ENCODE measurements at regions not wholly inside any gene's neighbourhood (a gene's known extent, or its start where the extent isn't known, plus 50 kb on each side); places are given as distances from the start of the nearest gene placed in this dataset.
"Not testable (repeated sequence)": the region's sequence is repeated elsewhere in the genome, so short reads cannot be mapped to it uniquely, and the experiment has no call there.

DNA sequence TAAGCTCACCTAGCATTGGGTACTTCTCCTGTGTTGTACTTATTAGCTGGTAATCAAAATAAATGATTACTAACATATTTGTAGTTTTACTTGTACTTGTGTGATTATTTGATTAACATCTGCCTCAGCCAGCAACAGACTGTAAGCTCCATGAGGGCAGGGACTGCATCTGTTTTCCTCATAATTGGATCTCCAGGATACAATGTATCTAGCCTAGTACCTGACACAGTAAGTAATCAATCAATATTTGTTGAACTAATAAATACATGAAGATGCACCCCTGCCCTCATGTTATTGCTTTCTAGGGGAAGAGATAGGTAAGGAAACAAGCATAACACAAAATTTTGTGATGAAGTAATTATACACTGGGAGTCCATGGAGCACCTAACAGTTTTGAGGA lies 101.5 kb downstream of the TENT5C start:
- TF ChIP-seq ZFX (IDR thresholded peaks at IDR 0.05; ENCODE audit: borderline replicate concordance) = no peak
- TF ChIP-seq, protein P1, sequence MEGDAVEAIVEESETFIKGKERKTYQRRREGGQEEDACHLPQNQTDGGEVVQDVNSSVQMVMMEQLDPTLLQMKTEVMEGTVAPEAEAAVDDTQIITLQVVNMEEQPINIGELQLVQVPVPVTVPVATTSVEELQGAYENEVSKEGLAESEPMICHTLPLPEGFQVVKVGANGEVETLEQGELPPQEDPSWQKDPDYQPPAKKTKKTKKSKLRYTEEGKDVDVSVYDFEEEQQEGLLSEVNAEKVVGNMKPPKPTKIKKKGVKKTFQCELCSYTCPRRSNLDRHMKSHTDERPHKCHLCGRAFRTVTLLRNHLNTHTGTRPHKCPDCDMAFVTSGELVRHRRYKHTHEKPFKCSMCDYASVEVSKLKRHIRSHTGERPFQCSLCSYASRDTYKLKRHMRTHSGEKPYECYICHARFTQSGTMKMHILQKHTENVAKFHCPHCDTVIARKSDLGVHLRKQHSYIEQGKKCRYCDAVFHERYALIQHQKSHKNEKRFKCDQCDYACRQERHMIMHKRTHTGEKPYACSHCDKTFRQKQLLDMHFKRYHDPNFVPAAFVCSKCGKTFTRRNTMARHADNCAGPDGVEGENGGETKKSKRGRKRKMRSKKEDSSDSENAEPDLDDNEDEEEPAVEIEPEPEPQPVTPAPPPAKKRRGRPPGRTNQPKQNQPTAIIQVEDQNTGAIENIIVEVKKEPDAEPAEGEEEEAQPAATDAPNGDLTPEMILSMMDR (IDR thresholded peaks at IDR 0.05) = no peak
- no peak overlapping the region for H3K27ac ChIP-seq

DNA sequence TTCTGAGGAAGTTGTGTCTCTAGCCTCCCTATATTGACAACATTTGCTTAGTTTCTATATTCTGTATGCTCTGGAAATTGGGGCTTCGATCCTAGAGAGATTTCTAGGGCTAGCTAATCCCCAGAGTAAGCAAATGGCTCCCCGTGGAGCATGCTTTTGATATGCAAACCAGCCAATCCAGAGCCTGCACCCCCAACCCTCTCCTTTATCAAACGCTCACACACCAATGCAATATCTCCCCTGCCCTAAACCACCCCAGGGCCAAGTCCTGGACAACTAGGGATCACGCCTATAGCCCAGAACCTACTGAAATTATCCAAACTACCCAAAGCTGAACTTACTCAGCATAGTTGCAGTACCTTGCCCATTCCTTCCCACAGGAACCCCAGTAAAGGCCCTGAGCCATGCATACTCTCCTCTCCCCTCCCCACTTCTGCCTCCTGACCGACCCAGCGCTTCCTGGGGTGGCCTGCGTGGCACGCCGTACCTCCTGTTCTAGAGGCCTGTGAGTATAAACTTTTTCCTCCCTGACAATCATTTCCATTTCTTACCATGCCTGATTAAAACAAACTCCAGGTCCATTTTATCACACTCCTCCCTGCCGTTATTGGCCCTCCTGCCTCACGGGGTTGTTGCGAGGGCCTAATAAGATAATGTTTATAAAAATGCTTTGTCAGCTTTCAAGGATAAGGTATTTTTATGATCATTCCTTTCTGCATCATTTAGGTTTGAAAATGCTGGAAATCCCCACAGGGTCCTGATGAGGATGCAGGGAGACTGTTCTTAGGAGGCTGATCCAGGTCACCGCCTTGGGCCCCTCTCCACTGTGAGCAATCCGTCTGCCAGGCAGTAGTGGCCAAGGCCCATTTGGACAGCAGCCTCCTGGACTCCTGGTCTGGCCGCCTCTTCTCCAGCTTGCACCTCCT lies 102.7 kb downstream of the TENT5C start:
- TF ChIP-seq, protein P1 (IDR thresholded peaks at IDR 0.05) = no peak
- no peak for TF ChIP-seq ZFX (IDR thresholded peaks at IDR 0.05; ENCODE audit: borderline replicate concordance)
- H3K27ac ChIP-seq = no peak overlapping the region

DNA sequence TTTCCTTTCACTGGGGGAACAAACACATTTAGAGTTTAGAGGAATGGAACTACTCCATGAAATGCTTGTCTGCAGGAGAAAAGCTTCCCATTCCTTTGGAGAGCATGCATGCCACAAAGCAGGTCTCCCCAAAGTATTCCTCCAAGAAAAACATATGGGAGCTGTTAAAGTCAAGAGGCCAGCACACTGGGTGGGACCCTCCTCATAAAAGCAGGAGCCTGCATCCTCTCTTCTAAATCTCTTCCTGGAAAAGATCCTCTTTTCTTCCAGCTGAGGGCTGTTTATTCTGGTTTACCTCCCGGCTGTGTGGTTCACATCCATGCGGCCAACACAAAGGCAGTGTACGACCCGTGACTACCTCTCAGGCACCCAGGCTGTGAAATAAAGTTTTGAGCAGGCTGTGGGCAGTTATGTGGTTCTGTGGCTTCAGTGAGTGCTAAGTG lies 103.4 kb downstream of the TENT5C start:
- TF ChIP-seq ZFX (IDR thresholded peaks at IDR 0.05; ENCODE audit: borderline replicate concordance) = no peak
- TF ChIP-seq, protein P1 (IDR thresholded peaks at IDR 0.05) = no peak
- H3K27ac ChIP-seq = no peak overlapping the region

DNA sequence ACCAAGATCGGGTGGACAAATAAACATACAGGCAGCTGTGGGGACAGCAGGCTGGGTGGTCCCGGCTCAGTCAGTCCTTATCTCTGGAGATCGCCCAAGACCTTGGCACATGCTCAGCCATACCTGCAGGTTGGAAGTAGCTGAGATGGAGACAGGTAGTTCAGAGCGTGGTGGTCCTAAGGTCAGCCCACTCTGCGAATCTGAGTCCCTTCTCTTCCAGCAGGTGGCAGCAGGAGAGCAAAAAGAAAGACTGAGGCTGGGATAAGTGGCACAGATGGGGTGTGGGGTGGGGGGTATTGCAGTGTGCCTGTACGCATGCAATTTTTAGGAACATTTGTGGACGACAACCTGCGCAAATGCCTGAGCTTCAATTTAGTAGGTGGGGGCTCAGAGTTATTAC lies 104.9 kb downstream of the TENT5C start:
- no peak overlapping the region for H3K27ac ChIP-seq
- TF ChIP-seq ZFX (IDR thresholded peaks at IDR 0.05; ENCODE audit: borderline replicate concordance) = no peak
- TF ChIP-seq, protein P1 (IDR thresholded peaks at IDR 0.05) = peak; percentile 40; the same call in 1 of the 2 replicates

DNA sequence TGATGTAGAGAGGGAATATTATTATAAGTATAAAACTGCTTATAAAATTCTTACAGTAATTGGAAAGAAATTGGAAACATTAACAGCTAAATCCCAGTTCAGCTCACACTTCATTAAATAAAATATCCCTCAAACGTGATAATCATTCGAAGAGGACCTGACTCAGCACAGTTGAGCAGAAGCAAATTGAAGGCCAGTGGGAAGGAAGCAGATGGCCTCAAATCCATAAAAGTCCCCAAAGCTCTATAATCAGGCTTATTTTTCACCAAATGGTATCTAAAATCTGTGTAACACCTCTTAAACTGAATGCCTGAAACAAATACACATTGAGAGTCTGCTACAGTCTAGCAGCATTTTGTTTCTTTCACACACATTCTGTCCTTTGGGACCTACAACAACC lies 106.8 kb downstream of the TENT5C start:
- TF ChIP-seq, protein P1 (IDR thresholded peaks at IDR 0.05) = no peak
- TF ChIP-seq ZFX (IDR thresholded peaks at IDR 0.05; ENCODE audit: borderline replicate concordance) = no peak
- no peak overlapping the region for H3K27ac ChIP-seq

DNA sequence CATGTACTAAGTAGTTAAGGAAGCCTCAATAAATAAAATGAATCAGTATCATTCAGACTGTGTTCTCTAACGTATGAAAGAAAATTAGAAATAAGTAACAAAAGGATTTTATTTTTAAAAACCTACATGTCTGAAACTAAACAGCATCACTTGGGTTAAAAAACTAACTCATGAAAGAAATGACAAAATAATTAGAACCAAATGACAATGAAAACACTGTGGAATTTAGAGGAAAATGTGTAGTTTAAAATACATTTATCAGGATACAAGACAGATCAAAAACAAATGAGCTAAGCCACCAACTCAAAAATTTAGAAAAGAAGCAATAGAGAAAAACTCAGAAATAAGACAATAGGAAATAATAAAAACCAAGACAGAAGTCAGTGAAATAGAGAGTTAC lies 108.7 kb downstream of the TENT5C start:
- TF ChIP-seq, protein P1 (IDR thresholded peaks at IDR 0.05) = no peak
- TF ChIP-seq ZFX (IDR thresholded peaks at IDR 0.05; ENCODE audit: borderline replicate concordance) = no peak
- no peak overlapping the region for H3K27ac ChIP-seq

DNA sequence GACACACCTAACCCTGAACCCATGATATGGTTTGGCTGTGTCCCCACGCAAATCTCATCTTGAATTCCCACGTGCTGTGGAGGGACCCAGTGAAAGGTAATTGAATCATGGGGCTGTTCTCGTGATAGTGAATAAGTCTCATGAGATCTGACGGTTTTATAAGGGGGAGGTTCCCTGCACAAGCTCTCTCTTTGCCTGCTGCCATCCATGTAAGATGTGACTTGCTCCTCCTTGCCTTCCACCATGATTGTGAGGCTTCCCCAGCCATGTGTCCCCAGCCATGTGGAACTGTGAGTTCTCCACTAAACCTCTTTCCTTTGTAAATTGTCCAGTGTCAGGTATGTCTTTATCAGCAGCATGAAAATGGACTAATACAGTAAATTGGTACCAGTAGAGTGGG lies 110.2 kb downstream of the TENT5C start:
- not testable (repeated sequence) for H3K27ac ChIP-seq

DNA sequence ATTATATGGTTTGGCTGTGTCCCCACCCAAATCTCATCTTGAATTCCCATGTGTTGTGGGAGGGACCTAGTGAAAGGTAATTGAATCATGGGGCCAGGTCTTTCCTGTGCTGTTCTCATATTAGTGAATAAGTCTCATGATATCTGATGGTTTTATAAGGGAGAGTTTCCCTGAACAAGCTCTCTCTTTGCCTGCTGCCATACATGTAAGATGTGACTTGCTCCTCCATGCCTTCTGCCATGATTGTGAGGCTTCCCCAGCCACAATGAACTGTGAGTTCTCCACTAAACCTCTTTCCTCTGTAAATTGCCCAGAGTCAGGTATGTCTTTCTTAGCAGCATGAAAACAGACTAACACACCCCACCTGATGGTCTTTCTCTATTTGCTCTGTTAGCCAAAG lies 112.1 kb downstream of the TENT5C start:
- not testable (repeated sequence) for H3K27ac ChIP-seq

DNA sequence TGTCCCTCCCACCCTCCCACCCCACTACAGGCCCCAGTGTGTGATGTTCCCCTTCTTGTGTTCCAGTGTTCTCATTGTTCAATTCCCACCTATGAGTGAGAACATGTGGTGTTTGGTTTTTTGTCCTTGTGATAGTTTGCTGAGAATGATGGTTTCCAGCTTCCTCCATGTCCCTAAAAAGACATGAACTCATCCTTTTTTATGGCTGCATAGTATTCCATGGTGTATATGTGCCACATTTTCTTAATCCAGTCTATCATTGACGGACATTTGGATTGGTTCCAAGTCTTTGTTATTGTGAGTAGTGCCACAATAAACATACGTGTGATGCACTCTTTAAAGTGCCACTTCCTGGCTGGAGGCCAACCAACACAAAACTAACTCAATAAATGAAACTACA lies 112.7 kb downstream of the TENT5C start:
- not testable (repeated sequence) for H3K27ac ChIP-seq
